ENCODE measurements at regions not wholly inside any gene's neighbourhood (a gene's known extent, or its start where the extent isn't known, plus 50 kb on each side); places are given as distances from the start of the nearest gene placed in this dataset.

- TF ChIP-seq POLR2A (IDR thresholded peaks at IDR 0.05): no peak
- TF ChIP-seq CTCF (IDR thresholded peaks at IDR 0.05): no peak
These were observed 741.1 kb upstream of the EEF2KMT start for GRCh38 chr16:5838725-5839124.
